HCT116 (cell line): ENCODE measurements at regions not wholly inside any gene's neighbourhood (a gene's known extent, or its start where the extent isn't known, plus 50 kb on each side); places are given as distances from the start of the nearest gene placed in this dataset.

Experiments
- ATAC-seq: fragments of 200-7000 bp; cut with Tn5 transposase; 2 replicates; pipeline ENCODE4 v1.9.1; 2020; ENCODE audit warnings: mild to moderate bottlenecking, moderate library complexity
- BruUV-seq: library from RNA; stranded (reverse); fragments of 400-500 nt; replicated peaks from 2 replicates; lab custom pipeline; 2021; lab: Mats Ljungman, UMichigan
- CTCF ChIA-PET: fragments of 300-600 bp; sonication (Branson Sonifier 250); formaldehyde crosslinking; loops from one replicate; lab custom pipeline; 2021; ENCODE audit warnings: antibody characterized with exemption; lab: Charles Lee
- POLR2A ChIA-PET: fragments of 300-600, 350-600 bp; sonication (Branson Sonifier 250); formaldehyde crosslinking; loops from one replicate; lab custom pipeline; 2021; ENCODE audit warnings: antibody characterized with exemption; lab: Charles Lee
- RAD21 ChIA-PET, 2 experiments: fragments of 300-600 bp; sonication (Branson Sonifier 250); formaldehyde crosslinking; loops; one replicate each; lab custom pipeline; 2023; ENCODE audit warnings: low total read pairs in 2 of 2; ENCODE audit not compliant: uncharacterized antibody in 2 of 2, unreplicated experiment in 2 of 2, low non-redundant PET in 1 of 2; lab: Charles Lee
- DNase-seq: peaks from one replicate; pipeline ENCODE4 v3.0.0-alpha.2; 2010; ENCODE audit warnings: low read depth, low spot score
- H2AFZ ChIP-seq: fragments of 200-600 bp; shearing (Covaris generic), sonication (generic); 2 replicates; pipeline ENCODE4 v1.6.1; 2017; ENCODE audit warnings: low read depth, mixed run types, mixed read lengths, antibody characterized with exemption, low read length; ENCODE audit not compliant: poor library complexity, severe bottlenecking
- H3K27ac ChIP-seq: 2 replicates; pipeline ENCODE4 v1.5.1; 2012; ENCODE audit warnings: low read depth, low read length
- H3K27me3 ChIP-seq: fragments of 200-600 bp; sonication (generic); 2 replicates; pipeline ENCODE4 v1.6.1; 2016; ENCODE audit warnings: mixed run types, low read length, mixed read lengths; ENCODE audit not compliant: insufficient read depth
- H3K36me3 ChIP-seq, 2 experiments: fragments of 200-500 bp in 1 of 2; fragments of 200-600 bp in 1 of 2; sonication (Bioruptor generic) in 1 of 2; sonication (generic) in 1 of 2; 2 replicates each; pipeline versions ENCODE4 v1.5.1 to v1.6.1; 2014 to 2016; ENCODE audit warnings: low read length in 2 of 2, inconsistent platforms in 1 of 2, mixed read lengths in 1 of 2, mixed run types in 1 of 2; ENCODE audit not compliant: insufficient read depth in 2 of 2, control insufficient read depth in 1 of 2
- H3K4me1 ChIP-seq, 2 experiments: fragments of 200-600 bp in 1 of 2; sonication (generic) in 1 of 2; 2 replicates each; pipeline versions ENCODE4 v1.5.1 to v1.6.1; 2012 to 2017; ENCODE audit warnings: low read length in 2 of 2, inconsistent platforms in 1 of 2, mild to moderate bottlenecking in 1 of 2, mixed read lengths in 1 of 2, mixed run types in 1 of 2, moderate library complexity in 1 of 2; ENCODE audit not compliant: insufficient read depth in 2 of 2, control insufficient read depth in 1 of 2
- H3K4me2 ChIP-seq: fragments of 200-600 bp; sonication (generic); 2 replicates; pipeline ENCODE4 v1.6.1; 2017; ENCODE audit warnings: mixed run types, low read length, mixed read lengths
- H3K4me3 ChIP-seq, 2 experiments: fragments of 200-600 bp in 1 of 2; sonication (generic) in 1 of 2; replicated peaks in 1 of 2; 2 replicates each; pipeline ENCODE4 v1.5.1; 2011 to 2016; ENCODE audit warnings: low read length in 2 of 2, control low read depth in 1 of 2, low read depth in 1 of 2, mild to moderate bottlenecking in 1 of 2, mixed read lengths in 1 of 2, mixed run types in 1 of 2
- H3K79me2 ChIP-seq: fragments of 200-600 bp; sonication (generic); 2 replicates; pipeline ENCODE4 v1.6.1; 2017; ENCODE audit warnings: mild to moderate bottlenecking, mixed run types, low read length, moderate library complexity, mixed read lengths; ENCODE audit not compliant: insufficient read depth
- H3K9ac ChIP-seq: fragments of 200-600 bp; sonication (generic); 2 replicates; pipeline ENCODE4 v1.6.1; 2016; ENCODE audit warnings: low read length, mixed read lengths
- H3K9me2 ChIP-seq: fragments of 200-600 bp; sonication (generic), shearing (Covaris generic); 2 replicates; pipeline ENCODE4 v1.6.1; 2017; ENCODE audit warnings: mixed run types, mild to moderate bottlenecking, moderate library complexity; ENCODE audit not compliant: insufficient read depth
- H3K9me3 ChIP-seq, 2 experiments: fragments of 200-500 bp in 1 of 2; fragments of 200-600 bp in 1 of 2; sonication (Bioruptor generic) in 1 of 2; sonication (generic) in 1 of 2; 2 replicates each; pipeline ENCODE4 v1.6.1; 2014 to 2017; ENCODE audit warnings: low read length in 2 of 2, mixed read lengths in 2 of 2, inconsistent platforms in 1 of 2, low read depth in 1 of 2, mild to moderate bottlenecking in 1 of 2, mixed run types in 1 of 2, moderate library complexity in 1 of 2; ENCODE audit not compliant: control insufficient read depth in 1 of 2, insufficient read depth in 1 of 2
- H4K20me1 ChIP-seq: fragments of 200-600 bp; sonication (generic), shearing (Covaris generic); 2 replicates; pipeline ENCODE4 v1.6.1; 2017; ENCODE audit warnings: mixed run types, mild to moderate bottlenecking, moderate library complexity; ENCODE audit not compliant: insufficient read depth
- CBX3 ChIP-seq: IDR thresholded peaks from 2 replicates; pipeline ENCODE4 v1.6.1; 2012; ENCODE audit warnings: low read depth
- CEBPB ChIP-seq: IDR thresholded peaks from 2 replicates; pipeline ENCODE4 v1.6.1; 2012; ENCODE audit warnings: low read depth
- EGR1 ChIP-seq: IDR thresholded peaks from 2 replicates; pipeline ENCODE4 v1.6.1; 2012; ENCODE audit warnings: low read depth
- ELF1 ChIP-seq: IDR thresholded peaks from 2 replicates; pipeline ENCODE4 v1.6.1; 2012; ENCODE audit warnings: low read depth, borderline replicate concordance
- EZH2 ChIP-seq: fragments of 200-600 bp; sonication (generic); IDR thresholded peaks from 2 replicates; pipeline ENCODE4 v1.6.1; 2017; ENCODE audit warnings: antibody characterized with exemption, mixed run types
- EZH2phosphoT487 ChIP-seq: fragments of 200-600 bp; IDR thresholded peaks from 2 replicates; pipeline ENCODE4 v1.6.1; 2018; ENCODE audit warnings: antibody characterized with exemption, borderline replicate concordance
- FOSL1 ChIP-seq: IDR thresholded peaks from 2 replicates; pipeline ENCODE4 v1.6.1; 2012; ENCODE audit warnings: low read depth
- JUND ChIP-seq: IDR thresholded peaks from 2 replicates; pipeline ENCODE4 v1.6.1; 2012
- POLR2A ChIP-seq: IDR thresholded peaks from 2 replicates; pipeline ENCODE4 v1.7.0; 2011; ENCODE audit warnings: borderline replicate concordance; ENCODE audit not compliant: insufficient read depth, insufficient read length; ENCODE audit errors: extremely low read depth
- POLR2AphosphoS5 ChIP-seq: IDR thresholded peaks from 2 replicates; pipeline ENCODE4 v1.6.1; 2011; ENCODE audit warnings: mild to moderate bottlenecking, low read depth, low read length, moderate library complexity
- RAD21 ChIP-seq: IDR thresholded peaks from 2 replicates; pipeline ENCODE4 v1.6.1; 2012; ENCODE audit warnings: low read depth, mild to moderate bottlenecking
- SIN3A ChIP-seq: IDR thresholded peaks from 2 replicates; pipeline ENCODE4 v1.6.1; 2012; ENCODE audit warnings: low read depth
- SP1 ChIP-seq: IDR thresholded peaks from 2 replicates; pipeline ENCODE4 v1.6.1; 2012; ENCODE audit warnings: low read depth
- SRF ChIP-seq: IDR thresholded peaks from 2 replicates; pipeline ENCODE4 v1.6.1; 2012; ENCODE audit warnings: low read depth
- ZFX ChIP-seq: fragments of 450-650 bp; IDR thresholded peaks from 2 replicates; pipeline ENCODE4 v1.6.1; 2017
- intact Hi-C: fragments of 100-400 bp; cut with micrococcal nuclease; formaldehyde crosslinking; loops from 2 replicates; pipeline ENCODE4 v1.10.0; 2022
- TF ChIP-seq, protein P1 (sequence below): IDR thresholded peaks from 2 replicates; pipeline ENCODE4 v1.6.1; 2012

DNA sequence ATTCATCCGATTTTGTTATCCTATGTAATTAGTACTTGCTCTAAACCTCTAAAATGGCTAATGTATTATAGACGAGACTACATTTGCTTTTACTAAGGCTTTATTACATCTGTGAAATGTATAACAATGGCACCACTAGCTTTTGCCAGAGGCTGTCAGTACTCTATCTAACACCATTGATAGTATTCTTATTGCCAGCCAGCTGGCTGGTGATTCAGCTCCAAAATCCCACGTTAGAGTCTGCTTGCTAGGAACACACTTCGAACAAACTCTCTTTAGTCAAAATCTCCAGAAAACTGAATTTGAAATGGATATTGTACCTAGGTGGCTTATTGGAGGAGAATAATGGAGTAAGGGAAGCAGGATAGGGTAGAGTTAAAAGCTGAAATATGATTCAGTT is 839.2 kb downstream of the SLC6A15 start:
- Histone ChIP-seq H3K27ac (no peak overlapping the region), H2AFZ (no peak overlapping the region), H3K9ac (no peak overlapping the region), H3K4me1 (no peaks in the 10 kb centered on the region), H3K36me3 (no peaks in the 10 kb centered on the region), H3K4me2 (no peak overlapping the region), H3K9me2 (no peaks in the 10 kb centered on the region), H3K9me3 (no peaks in the 10 kb centered on the region), H4K20me1 (no peaks in the 10 kb centered on the region), H3K27me3 (no peaks in the 10 kb centered on the region), H3K4me3 (no peak overlapping the region)
- intact Hi-C loops, result no loop called here
- no TSS peak for BruUV-seq
- ChIA-PET CTCF (no interaction called here), RAD21 (no interaction called here)
- no peak for ATAC-seq
- no peak for DNase-seq
- TF ChIP-seq SRF (no peak), EGR1 (no peak), ELF1 (no peak), EZH2 (no peak), POLR2AphosphoS5 (no peak), SIN3A (no peak), SP1 (no peak), CBX3 (no peak), ZFX (no peak), CEBPB (no peak), FOSL1 (no peak), RAD21 (no peak), EZH2phosphoT487 (no peak), POLR2A (no peak), JUND (no peak)
- TF ChIP-seq, protein P1, sequence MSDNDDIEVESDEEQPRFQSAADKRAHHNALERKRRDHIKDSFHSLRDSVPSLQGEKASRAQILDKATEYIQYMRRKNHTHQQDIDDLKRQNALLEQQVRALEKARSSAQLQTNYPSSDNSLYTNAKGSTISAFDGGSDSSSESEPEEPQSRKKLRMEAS, result no peak
- TF ChIP-seq, all 23 proteins: peak for 0
- POLR2A ChIA-PET, result no interaction called here
- H3K79me2 ChIP-seq, result no peaks in the 10 kb centered on the region

DNA sequence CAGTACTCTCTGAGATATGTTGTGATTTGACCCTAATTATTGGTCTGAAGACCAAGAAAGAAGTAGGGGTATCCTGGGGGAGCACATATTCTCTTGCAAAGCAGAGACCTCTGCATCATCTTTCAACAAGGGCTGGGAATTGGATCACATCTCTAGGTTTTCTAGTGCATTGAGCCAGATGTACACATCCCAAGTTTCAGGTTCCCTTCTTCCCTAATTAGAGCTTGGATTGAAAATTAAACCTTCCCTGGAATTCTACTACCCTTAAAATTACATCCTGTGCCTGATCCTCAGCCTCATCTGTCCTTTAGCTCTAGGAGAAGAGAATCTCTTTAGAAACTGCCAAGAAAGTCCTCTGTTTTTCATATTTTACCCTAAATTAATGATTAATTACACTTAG is 839.6 kb downstream of the SLC6A15 start:
- Histone ChIP-seq H3K36me3 (no peaks in the 10 kb centered on the region), H3K9ac (no peak overlapping the region), H3K27ac (no peak overlapping the region), H3K9me2 (no peaks in the 10 kb centered on the region), H3K4me1 (no peaks in the 10 kb centered on the region), H3K4me3 (no peak overlapping the region), H3K27me3 (no peaks in the 10 kb centered on the region), H3K9me3 (no peaks in the 10 kb centered on the region), H3K4me2 (no peak overlapping the region), H3K79me2 (no peaks in the 10 kb centered on the region), H2AFZ (no peak overlapping the region), H4K20me1 (no peaks in the 10 kb centered on the region)
- BruUV-seq, result no TSS peak
- POLR2A ChIA-PET, result no interaction called here
- CTCF ChIA-PET, result no interaction called here
- no peak for ATAC-seq
- DNase-seq, result no peak
- RAD21 ChIA-PET, result no interaction called here
- TF ChIP-seq ZFX (no peak), ELF1 (no peak), SIN3A (no peak), SRF (no peak), CBX3 (no peak), EZH2 (no peak), SP1 (no peak)
- TF ChIP-seq, protein P1, result no peak
- intact Hi-C loops, result no loop called here
